ENCODE measurements at regions not wholly inside any gene's neighbourhood (a gene's known extent, or its start where the extent isn't known, plus 50 kb on each side); places are given as distances from the start of the nearest gene placed in this dataset.
A peak's percentile ranks its signal among the peaks of the same experiment; 100 is the strongest.
"Not testable (repeated sequence)": the region's sequence is repeated elsewhere in the genome, so short reads cannot be mapped to it uniquely, and the experiment has no call there.

DNA sequence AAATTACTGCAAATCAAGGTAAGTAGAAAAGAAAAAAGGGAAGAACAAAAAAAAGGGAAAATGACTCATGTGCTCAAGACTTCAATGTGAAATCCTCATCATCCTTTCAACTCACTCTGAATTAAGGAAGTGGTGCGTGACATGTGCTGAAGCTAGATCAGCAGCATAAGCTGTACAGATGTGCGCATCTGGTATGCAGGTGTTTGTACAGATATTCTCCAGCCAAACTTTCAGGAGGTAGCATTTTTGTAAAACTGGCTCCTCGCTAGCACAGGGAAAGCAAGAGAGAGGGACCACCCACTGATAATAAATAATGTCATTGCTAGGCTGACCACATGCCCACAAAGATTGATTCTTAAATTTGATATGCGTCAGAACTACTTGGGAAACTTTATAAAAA, 253.9 kb upstream of the RGMB start:
- peak; percentile 33 for DNase-seq

DNA sequence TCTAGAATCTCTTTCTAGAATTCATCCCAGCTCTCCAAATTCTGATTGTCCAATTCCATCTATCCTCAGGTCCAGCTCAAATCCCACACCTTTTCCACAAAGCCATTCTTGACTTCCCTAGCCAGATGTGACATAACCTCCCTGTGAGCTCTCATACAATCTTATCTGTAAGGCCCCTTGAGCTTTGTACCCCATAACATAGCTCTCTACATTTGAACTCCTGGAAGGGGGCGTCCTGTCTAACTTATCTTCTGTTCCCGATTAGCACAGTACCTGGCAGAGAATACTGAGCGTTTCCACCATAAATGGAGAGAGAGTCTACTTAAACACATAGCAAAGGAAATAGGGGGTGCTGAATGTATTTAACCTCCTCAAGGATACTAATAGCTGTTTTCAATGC, 251.6 kb upstream of the RGMB start:
- no peak for DNase-seq

DNA sequence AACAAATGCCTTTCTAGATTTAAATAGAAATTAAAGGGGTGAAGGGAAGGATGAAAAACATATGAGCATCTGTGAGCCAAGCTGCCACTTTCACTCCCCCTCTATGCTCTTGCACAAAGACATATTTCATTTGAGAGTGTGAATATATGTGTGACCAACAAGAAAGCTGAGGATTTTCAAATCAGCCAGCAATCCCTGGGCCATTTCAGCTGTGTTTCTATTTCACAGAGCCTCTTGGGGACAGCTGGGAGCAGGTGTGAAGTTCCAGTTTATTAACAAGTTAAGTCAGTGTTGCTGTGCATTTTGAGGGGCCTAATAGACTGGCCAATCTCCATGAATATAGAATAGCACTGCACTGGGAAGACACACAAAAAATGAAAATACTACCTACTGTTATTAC, 248.7 kb upstream of the RGMB start:
- DNase-seq, result peak; percentile 47

DNA sequence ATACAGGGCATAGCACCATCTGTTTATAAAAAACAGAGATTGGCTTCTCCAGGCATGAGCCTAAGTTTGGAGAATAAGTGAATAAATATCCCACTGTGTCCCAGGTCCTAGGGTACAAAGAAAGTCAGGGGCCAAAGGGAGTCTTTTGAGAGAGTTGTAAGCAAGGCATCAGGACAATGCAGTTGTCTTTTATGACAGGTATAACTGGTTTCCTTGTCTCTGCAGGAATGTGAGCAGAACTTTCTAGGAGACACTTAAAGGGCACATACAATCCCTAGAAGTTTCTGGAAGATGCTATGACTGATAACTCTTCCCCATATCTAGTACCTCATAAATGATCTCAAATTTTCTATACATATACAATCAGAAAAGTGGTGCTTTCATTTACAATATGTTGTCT, 245.6 kb upstream of the RGMB start:
- DNase-seq, result no peak

DNA sequence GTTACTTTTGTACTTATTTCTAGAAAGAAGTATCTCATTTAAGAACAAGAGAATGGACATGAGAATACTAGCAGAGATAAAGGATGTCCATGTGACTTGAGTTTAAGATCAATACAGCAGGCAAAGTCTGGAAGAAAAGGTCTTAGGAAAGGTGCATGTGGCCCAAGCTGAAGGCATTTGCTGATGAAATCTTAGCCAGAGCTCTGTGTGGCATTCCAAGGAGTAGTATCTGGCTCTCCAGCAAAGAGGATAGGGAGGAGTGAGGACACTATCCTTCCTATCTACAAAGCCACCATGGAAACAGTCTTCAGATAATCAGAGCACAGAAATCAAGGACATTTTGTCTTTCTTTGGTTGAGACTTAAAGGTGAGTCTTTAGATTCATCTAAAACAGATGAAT, 244.1 kb upstream of the RGMB start:
- DNase-seq, result no peak

DNA sequence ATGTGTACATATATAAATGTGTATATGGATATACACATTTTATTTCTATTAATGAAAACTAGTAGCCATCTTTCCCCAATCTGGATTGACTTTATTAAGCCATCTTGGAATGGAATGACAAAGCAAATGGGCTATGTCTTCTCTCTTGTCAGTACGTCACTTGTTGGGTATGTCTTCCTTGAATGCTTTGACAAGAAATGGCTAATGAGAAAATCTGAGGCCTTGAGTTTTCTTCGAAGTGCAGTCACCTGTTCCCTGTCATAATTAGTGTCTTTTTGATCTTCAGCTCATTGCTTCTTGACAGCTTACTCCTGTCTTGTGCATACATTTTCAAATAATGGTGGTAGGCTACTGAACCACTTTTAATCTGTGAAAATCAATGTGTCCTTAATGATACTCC, 243.2 kb upstream of the RGMB start:
- DNase-seq, result no peak

DNA sequence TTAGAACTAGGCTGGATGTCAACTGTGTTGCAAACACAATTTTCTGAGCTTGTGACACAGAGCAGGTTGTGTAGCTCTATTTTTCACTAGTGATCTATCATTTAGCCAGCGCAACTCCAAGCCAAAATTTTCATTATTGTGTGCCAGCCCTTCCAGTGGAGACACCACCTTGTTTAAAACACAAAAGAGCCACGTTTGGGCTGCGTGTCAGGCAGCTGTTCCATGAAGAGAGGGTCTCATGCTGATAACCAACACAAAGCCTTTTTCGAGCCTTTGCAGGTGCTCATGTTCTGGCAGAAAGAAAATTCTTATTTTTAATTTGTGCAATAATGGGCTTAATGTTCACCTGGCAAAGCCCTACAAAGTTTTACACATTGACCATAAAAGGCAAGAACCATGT, 237.6 kb upstream of the RGMB start:
- DNase-seq, result no peak

DNA sequence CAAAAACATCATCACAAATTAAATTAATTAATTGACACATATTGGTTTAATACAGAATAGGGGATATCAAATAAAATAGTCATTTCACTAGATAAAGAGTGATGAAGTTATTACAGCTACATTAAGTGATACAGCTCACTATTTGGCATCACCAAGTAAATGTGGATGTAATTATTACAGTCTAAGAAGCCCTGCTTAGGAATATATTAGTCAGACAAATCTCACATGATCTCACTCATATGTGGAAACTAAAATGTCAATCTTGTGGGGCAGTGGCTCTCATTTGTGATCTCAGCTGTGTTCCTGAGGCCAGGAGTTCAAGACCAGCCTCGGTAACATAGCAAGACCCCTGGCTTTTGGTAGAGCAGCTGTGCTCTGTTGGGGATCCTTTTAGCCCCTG, 233.4 kb upstream of the RGMB start:
- no peak for DNase-seq

DNA sequence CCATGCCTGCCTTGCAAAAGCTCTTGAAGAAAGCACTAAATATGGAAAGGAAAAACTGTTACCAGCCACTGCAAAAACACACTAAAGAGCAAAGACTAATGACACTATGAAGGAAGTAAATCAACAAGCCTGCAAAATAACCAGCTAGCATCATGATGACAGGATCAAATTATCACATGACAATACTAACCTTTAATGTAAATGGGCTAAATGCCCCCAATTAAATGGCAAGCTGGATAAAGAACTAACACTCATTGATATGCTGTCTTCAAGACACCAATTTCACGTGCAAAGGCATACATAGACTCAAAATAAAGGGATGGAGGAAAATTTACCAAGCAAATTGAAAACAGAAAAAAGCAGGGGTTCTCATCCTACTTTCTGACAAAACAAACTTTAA, 231.8 kb upstream of the RGMB start:
- no peak for DNase-seq

DNA sequence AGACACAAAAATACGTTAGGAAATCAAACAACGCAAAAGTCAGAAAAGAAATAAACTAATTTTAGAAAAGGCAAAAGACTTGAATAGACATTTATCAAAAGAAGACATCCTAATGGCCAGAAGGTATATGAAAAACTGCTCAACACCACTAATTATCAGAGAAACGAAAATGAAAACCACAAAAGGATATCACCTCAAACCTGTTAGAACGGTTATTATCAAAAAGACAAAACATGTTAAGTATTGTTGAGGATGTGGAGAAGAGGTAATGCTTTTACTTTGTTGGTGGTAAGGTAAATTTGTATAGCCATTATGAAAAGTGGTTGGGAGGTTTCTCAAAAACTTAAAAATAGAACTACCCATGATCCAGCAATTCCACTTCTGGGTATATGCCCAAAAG, 230.0 kb upstream of the RGMB start:
- no peak for DNase-seq

DNA sequence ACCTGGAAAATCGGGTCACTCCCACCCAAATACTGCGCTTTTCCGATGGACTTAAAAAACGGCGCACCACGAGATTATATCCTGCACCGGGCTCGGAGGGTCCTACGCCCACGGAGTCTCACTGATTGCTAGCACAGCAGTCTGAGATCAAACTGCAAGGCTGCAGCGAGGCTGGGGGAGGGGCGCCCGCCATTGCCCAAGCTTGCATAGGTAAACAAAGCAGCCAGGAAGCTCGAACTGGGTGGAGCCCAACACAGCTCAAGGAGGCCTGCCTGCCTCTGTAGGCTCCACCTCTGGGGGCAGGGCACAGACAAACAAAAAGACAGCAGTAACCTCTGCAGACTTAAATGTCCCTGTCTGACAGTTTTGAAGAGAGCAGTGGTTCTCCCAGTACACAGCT, 226.5 kb upstream of the RGMB start:
- DNase-seq, result not testable (repeated sequence)

DNA sequence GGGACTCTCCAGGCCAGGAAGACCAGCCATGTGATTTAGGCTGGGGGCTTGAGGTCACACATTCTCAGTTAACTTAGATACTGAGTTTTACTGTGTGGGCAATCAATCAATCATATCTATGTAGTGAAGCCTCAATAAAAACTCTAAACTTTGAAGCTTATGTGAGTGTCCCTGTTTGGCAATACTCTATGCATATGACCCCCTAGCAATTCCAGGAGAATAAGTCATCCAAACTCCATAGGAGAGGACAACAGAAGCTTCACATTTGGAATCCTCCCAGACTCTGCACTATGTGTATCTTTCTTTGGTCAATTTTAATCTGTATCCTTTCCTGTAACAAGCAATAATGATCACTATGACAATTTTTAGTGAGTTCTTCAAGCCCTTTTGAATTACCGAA, 216.8 kb upstream of the RGMB start:
- no peak for DNase-seq

DNA sequence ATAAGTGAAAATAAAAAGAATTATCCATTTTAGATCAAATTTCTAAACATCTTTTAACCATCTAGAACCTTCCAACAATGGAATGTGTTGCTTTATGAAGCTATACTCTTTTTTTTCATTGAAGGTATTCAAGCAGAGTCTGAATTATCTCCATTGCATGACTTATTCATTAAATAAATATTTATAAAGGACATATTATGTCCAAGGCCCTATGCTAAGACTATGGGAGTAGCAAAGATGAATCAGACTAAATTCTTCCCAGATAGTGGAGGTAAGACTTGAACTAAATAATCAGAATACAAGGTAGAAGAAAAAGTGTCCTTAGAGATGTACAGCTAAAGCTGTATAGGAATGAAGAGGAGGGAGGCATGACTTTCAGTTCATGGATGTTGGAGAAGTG, 215.5 kb upstream of the RGMB start:
- no peak for DNase-seq

DNA sequence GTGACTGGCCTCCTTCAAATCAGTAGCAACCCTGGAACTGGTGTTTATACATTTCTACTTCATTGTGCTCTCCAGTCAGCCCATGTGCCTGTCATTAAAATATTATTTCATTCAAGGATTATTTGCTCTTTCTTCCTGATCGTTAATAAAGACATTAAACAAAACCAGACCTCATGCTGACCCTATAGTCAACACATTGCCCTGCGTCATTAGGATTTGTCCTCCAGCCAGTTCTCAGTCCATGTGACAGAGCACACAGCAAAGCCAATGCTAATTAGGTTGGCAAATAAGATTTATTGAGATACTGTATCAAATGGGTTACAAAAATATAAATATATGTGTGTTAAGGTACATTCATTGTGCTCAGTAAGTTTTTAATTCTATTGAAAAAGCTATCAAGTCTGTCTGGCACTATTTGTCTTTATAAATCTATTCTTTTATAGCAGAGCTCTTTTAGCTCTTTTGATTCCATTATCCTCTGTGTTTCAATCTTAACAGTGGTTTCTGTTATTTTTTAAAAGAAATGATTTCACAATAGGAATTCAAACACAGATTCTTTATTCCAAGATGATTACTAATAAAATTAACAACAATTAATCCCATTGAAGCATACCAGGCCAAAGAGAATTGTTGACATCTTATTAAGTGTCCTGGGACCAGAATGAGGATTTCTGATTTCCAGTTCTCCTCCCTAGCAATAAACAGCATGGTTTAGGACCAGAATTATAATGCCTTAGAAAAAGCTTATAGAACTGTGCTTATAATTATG, 209.4 kb upstream of the RGMB start:
- DNase-seq, result no peak

DNA sequence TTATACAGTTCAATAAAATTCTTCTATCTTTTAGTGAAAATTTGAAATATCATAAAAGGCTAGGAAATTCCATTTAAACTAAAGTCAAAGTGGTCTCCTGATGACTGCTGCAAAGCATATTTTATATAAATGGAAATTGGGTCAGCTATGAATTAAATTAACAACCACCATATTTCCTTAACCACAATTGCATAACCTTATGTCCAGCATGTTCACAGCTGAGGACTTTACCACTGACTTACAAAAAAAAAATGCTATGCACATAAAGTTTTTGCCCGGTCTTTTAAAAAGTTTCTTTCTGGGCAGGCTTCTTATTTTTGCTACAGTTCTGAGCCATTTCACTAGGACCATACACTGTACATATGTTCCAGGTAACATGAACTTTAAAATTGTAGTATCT, 208.6 kb upstream of the RGMB start:
- no peak for DNase-seq

DNA sequence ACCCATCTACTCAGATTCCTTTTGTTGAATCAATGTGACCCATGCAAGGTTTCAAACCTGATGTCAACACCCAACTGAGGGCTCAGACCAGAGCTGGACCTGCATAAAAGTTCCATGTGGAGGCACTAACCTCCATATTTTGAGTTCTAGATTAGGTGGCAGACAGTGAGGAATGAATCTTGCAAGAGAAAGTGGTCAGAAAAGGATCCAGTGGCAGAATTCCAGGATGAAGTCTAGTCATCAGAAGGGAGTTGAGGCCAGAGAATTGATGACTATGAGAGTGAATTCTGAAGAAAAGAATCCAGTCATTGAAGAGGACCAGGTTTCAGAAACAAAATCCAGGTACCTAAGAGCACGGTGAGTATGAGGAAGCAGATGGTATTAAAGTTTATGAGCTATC, 205.1 kb upstream of the RGMB start:
- DNase-seq, result no peak

DNA sequence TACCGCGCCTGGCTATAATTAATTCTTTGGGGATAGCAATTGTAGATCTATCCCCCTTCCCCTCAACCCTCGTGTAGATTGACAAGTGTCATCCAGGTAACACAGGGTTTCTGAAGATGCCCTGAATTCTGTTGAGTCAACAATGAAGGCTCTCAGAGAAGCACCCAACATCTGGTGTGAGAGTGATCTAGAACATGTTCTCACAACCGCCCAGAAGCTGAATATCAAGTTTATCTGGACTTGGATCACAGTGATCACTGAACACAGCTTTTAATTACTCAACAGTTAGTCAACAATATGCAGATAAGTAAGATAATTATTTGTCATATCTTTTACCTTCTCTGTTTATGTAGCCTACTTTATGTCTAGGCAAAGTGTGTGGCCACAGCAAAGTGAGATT, 204.2 kb upstream of the RGMB start:
- DNase-seq, result no peak

DNA sequence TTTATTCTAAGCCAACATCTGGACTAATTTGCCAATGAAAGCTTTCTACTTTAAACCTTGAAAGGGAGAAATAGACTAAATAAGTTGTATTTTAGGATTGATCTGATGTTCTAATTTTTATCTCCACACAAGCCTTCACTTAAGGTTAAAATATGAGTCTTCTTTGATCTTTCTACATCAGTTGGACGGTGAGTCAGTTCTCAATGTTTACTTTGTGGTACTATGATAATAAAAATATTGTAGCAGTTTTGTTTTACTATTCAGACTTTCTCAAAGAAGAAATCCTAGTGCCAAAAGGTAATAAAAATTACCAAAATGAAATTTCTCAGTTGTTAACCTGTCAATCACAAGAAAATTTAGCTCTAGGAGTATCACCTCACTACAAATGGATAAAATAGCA, 203.5 kb upstream of the RGMB start:
- no peak for DNase-seq

DNA sequence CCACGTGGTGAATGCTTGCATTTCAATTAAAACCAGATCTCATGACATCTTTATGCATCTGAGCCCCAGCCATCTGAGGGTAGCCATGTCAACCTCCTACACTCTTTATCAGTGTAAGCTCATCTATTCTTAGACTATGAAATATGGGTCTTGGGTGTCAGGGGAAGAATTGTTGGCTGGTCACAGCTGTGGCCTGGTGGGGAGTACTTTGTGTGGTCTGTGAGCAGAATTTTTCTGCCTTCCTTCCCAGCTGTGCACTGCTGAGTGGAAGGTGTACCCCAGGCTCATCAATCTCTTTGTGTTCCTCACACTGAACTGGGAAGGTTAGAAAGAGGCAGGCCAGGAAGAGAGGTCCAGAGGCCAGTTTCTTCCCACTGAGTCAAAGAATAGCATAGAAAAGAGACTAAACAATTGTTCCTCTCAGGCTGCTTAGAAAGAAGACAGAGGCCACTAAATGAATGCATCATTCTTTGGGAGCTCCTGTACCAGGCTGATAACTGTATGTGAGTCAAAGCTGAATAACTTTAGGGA, 202.7 kb upstream of the RGMB start:
- peak; percentile 40 for DNase-seq

DNA sequence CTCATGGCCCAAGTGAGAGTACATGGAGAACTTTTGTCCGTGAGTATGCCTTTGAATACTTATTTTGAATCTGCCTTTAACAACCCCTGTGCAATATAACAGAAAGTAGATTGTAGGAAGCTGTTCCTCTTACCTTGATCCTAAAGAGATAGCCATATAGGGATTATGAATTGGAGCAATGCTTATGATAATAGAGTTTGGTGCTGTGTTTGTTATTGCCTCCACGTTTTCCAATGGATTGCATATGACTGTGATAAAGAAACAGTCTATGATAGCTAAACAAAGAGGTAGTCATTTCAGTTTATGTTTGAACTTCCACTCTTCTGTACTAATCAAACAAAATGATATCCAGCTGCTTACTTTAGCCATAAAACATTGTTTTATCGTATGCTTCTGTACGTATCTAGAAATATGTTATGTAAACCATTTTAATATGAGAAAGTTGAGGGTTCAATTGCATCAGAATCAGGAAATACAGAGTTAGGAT, 199.6 kb upstream of the RGMB start:
- DNase-seq, result no peak

DNA sequence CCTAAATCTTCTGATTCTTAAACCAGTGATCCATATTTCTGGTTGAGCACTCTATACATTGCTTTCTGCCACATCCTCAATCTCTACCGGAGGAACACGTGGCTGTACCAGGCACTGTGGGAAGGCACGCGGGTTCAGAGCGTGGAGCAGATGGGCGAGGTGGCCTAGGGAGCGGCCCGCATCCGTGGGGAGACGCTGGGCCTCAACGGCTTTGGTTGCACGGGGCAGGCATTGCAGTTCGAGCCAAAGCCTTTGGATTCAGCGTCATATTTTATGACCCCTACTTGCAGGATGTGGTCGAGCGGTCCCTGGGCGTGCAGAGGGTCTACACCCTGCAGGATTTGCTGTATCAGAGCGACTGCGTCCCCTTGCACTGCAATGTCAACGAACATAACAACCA, 197.2 kb upstream of the RGMB start:
- no peak for DNase-seq

DNA sequence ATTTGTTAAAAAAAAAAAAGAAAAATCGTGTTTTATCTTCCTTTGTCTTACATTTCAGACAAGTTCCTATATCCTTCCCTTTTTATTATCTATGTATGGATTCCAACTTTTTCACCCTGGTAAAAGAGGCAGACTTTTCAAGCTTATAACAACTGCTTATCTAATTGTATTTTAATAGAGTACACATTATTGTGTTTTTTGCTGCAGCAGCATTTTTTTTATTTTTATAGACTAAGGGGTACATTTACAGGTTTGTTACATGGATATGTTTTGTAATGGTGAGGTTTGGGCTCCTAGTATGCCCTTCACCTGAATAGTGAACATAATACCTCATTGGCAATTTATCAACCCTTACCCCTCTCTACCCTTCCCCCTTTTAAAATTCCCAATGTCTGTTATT, 195.0 kb upstream of the RGMB start:
- DNase-seq, result no peak

DNA sequence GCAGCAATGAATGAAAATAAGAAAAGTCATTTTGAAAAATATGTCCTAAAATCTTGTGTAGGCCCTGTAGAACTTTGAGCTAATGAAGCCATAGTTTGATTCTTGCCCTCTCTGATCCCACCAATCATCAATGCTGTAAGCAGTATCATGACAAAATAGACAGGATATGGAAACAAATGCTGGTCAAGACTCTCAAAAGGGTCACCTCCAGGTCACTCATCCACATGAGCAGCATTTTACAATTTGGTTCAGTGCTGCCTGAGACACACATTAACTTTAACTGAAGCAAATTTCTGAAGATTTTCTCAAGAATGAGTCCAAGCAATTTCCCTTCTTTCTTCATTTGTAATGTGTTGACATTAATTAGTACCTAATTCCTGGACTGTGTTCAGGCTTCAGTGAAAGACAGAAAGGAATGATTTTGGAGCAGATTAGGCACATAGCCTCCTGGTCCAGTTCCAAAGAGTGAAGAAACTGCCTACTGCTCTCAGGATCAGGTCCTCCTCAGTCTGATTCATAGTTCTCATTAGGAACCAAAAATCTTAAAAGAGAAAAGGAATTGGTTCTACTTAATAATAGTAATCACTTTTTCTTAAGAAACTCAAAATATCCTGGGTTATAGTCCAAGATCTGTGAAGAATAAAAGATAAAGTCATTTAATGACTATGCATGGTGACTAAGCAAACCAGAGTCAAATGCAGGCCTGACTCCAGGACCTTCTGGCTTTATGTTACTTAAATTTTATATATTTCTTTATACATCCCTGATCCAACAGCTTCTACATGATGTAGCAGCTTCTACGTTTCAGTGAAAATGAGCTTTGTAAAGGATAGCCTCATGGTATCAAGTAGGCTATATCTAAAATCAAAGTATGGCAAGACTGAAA, 192.1 kb upstream of the RGMB start:
- no peak for DNase-seq

DNA sequence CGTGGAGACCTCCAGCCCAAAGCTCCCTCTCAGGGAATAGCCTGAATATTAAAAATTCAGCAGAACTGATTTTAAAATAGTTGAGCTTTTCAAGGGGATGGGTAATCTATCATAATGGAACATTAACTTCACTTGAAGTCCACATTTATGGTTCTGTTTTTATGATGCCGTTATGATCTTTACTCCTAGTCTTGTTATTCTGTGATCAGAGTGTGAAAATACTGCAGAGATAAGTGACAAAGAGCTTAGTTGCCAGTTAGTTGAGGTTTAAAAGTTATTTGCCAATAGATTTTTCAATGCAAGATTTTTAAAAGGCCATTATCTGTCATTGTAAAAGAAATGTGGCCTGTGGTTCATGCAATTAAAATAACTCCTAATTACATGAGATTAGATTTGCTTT, 189.9 kb upstream of the RGMB start:
- DNase-seq, result no peak

Data from eye (tissue), 1 donor.